ENCODE measurements at regions not wholly inside any gene's neighbourhood (a gene's known extent, or its start where the extent isn't known, plus 50 kb on each side); places are given as distances from the start of the nearest gene placed in this dataset.
A peak's percentile ranks its signal among the peaks of the same experiment; 100 is the strongest.

DNA sequence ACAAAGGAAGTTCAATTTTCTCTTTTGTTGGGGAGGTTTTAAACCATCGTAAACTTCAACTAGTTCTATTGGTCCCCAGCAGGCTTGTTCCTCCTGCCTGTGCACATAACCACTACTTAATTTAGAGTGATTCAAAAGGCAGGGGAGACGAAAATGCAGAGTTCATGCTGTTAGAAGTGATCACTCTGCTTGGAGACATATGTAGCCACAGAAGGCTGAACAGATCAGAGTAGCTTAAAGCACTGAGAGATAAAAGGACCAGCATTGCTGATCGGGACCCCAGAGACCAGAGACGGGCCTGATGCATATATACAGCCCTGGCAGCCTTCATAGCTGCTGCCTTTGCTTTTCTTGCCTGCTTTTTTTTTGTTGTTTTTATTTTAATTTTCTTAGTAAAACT lies 662.0 kb upstream of the CPEB2 start:
- no peaks in the 10 kb centered on the region for H3K27me3 ChIP-seq
- no peak overlapping the region for H3K4me3 ChIP-seq
- intact Hi-C loops (cut with DNase I) = no loop called here
- H3K27ac ChIP-seq = no peak overlapping the region
- no peak for TF ChIP-seq POLR2A (IDR thresholded peaks at IDR 0.05)
- TF ChIP-seq, protein P1, sequence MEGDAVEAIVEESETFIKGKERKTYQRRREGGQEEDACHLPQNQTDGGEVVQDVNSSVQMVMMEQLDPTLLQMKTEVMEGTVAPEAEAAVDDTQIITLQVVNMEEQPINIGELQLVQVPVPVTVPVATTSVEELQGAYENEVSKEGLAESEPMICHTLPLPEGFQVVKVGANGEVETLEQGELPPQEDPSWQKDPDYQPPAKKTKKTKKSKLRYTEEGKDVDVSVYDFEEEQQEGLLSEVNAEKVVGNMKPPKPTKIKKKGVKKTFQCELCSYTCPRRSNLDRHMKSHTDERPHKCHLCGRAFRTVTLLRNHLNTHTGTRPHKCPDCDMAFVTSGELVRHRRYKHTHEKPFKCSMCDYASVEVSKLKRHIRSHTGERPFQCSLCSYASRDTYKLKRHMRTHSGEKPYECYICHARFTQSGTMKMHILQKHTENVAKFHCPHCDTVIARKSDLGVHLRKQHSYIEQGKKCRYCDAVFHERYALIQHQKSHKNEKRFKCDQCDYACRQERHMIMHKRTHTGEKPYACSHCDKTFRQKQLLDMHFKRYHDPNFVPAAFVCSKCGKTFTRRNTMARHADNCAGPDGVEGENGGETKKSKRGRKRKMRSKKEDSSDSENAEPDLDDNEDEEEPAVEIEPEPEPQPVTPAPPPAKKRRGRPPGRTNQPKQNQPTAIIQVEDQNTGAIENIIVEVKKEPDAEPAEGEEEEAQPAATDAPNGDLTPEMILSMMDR (IDR thresholded peaks at IDR 0.05) = no peak
- no peaks in the 10 kb centered on the region for H3K36me3 ChIP-seq (replicated peaks in 1 of 2)
- DNase-seq = no peak
- H3K9me3 ChIP-seq (replicated peaks in 1 of 3) = no peaks in the 10 kb centered on the region
- peaks cover 0 to 2% of the 10 kb centered on the region in 2 donors for H3K4me1 ChIP-seq (replicated peaks in 1 of 2)
- WGBS, 4 donors = 50 to 72% (median 63%) methylated on average over 4 of the region's 4 CpGs

DNA sequence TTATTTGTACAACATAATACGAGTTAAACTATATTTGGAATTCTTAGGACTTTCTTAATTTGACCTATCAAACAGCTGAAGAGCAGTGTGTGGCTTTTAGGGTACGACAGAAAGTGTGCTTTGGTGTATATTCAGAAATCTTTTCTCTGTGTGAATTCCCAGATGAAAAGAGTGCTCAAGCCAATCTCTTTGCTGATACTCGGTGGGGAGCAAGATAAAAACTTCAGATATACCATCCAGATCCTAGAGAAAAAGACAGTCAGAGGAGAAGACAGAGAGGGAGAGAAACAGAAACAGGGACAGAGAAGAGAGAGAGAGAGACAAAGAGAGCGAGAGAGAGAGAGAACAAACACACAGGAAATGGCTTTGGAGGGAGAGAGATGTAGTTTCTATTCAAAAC lies 658.3 kb upstream of the CPEB2 start:
- intact Hi-C loops (cut with DNase I) = no loop called here
- Histone ChIP-seq H3K36me3 (replicated peaks in 1 of 2) (no peaks in the 10 kb centered on the region), H3K4me1 (replicated peaks in 1 of 2) (peaks cover 0 to 10% of the 10 kb centered on the region in 2 donors), H3K27me3 (no peaks in the 10 kb centered on the region), H3K4me3 (no peak overlapping the region), H3K27ac (no peak overlapping the region), H3K9me3 (replicated peaks in 1 of 3) (no peaks in the 10 kb centered on the region)
- no peak for TF ChIP-seq POLR2A (IDR thresholded peaks at IDR 0.05)
- TF ChIP-seq, protein P1 (IDR thresholded peaks at IDR 0.05) = no peak
- DNase-seq = no peak
- 52 to 64% (median 55%) methylated on average over 4 of the region's 4 CpGs for WGBS, 4 donors

DNA sequence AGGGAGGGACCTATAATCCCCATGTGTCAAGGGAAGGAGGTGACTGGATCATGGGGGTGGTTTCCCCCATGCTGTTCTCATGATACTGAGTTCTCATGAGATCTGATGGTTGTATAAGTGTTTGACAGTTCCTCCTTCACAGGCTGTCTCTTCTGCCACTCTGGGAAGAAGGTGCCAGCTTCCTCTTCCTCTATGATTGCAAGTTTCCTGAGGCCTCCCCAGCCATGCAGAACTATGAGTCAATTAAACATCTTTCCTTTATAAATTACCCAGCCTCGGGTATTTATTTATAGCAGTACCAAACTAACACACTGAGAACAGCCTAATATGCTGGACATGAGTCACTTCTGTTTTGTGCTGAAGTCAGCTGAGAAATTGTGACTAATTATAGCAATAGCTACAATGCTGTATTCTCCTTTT lies 656.9 kb upstream of the CPEB2 start:
- Histone ChIP-seq H3K4me1 (replicated peaks in 1 of 2) (peaks cover 0 to 10% of the 10 kb centered on the region in 2 donors), H3K27me3 (no peaks in the 10 kb centered on the region), H3K36me3 (replicated peaks in 1 of 2) (no peaks in the 10 kb centered on the region), H3K4me3 (no peak overlapping the region), H3K9me3 (replicated peaks in 1 of 3) (no peaks in the 10 kb centered on the region), H3K27ac (no peak overlapping the region)
- DNase-seq = peak in 3 of 7 donors; percentile 16 to 27 (median 23)
- TF ChIP-seq, protein P1 (IDR thresholded peaks at IDR 0.05) = no peak
- TF ChIP-seq POLR2A (IDR thresholded peaks at IDR 0.05) = no peak
- WGBS, 4 donors = 0 to 13% (median 1%) methylated on average over 1 of the region's 1 CpG
- intact Hi-C loops (cut with DNase I) = no loop called here

DNA sequence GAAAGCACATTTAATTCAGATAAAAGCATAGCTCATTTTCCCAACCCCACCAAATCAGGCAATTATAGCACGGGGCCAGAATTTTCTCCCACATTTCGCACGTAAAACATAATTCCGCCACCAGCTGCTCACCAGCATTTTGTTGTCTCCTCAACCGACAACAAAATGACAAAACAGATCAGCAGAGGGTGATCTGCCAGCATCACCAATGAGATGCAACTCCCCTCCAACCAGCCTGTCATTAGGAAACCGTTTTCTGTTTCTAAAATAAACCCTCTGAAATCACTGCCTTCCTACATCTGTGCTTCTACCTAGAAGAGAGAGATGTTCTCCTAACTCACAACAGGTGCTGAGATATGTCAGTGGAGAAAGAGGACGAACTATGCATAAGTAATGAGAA lies 654.8 kb upstream of the CPEB2 start:
- Histone ChIP-seq H3K36me3 (replicated peaks in 1 of 2) (no peaks in the 10 kb centered on the region), H3K9me3 (replicated peaks in 1 of 3) (no peaks in the 10 kb centered on the region), H3K4me3 (no peak overlapping the region), H3K4me1 (replicated peaks in 1 of 2) (peaks cover 0 to 10% of the 10 kb centered on the region in 2 donors), H3K27me3 (no peaks in the 10 kb centered on the region), H3K27ac (no peak overlapping the region)
- intact Hi-C loops (cut with DNase I) = no loop called here
- no peak for DNase-seq
- 67 to 83% (median 82%) methylated on average over 7 of the region's 7 CpGs for WGBS, 4 donors
- TF ChIP-seq, protein P1 (IDR thresholded peaks at IDR 0.05) = no peak
- TF ChIP-seq POLR2A (IDR thresholded peaks at IDR 0.05) = no peak

Measured in adrenal gland (tissue), 9 donors.